ENCODE measurements at regions not wholly inside any gene's neighbourhood (a gene's known extent, or its start where the extent isn't known, plus 50 kb on each side); places are given as distances from the start of the nearest gene placed in this dataset.
A peak's percentile ranks its signal among the peaks of the same experiment; 100 is the strongest.

GRCh38 chr13:59477011-59477410 lies 686.7 kb downstream of the DIAPH3 start:
- H3K4me3 Mint-ChIP-seq: no peak overlapping the region
- POLR2A ChIA-PET: no interaction called here
- CTCF ChIA-PET: interaction anchor here (0.9 to 1.8 kb wide), 7 partner anchors 18 to 177 kb away, joined by 3 to 8 read pairs (median 4); no protein-coding TSS in a partner anchor
- H3K27me3 Mint-ChIP-seq (ENCODE audit: low read depth): peaks cover 15% of the 10 kb centered on the region
- no peak overlapping the region for H3K27ac Mint-ChIP-seq
- ATAC-seq: 0 out of 2 replicates have a peak, but pooled peaks have one; percentile 8
- peak; percentile 32 for DNase-seq (ENCODE audit: low spot score)
- H3K36me3 Mint-ChIP-seq: no peaks in the 10 kb centered on the region
- peaks cover 57% of the 10 kb centered on the region for H3K4me1 Mint-ChIP-seq
- no peak for TF ChIP-seq ZNF263 (CRISPR knock-in tag; IDR thresholded peaks at IDR 0.05; ENCODE audit: low read depth)
- TF ChIP-seq CTCF (IDR thresholded peaks at IDR 0.05): peak; percentile 14; the same call in 1 of the 2 replicates
- no peaks in the 10 kb centered on the region for H3K9me3 Mint-ChIP-seq

- Mint-ChIP-seq H3K27me3 (ENCODE audit: low read depth) (no peaks in the 10 kb centered on the region; the same call in 1 of the 2 replicates), H3K9me3 (no peaks in the 10 kb centered on the region), H3K36me3 (no peaks in the 10 kb centered on the region), H3K4me3 (peak overlapping the region; percentile 46), H3K27ac (peak overlapping the region; percentile 66), H3K4me1 (peaks cover 72% of the 10 kb centered on the region)
- ChIA-PET CTCF (interaction anchor here (1.3 kb wide), 1 partner anchor 19 kb away, joined by 5 read pairs; no protein-coding TSS in a partner anchor), POLR2A (no interaction called here)
- ATAC-seq (peak; percentile 10), DNase-seq (ENCODE audit: low spot score) (no peak)
- no peak for TF ChIP-seq CREB1 (CRISPR knock-in tag; IDR thresholded peaks at IDR 0.05)
- no peak for TF ChIP-seq TCF7 (CRISPR knock-in tag; IDR thresholded peaks at IDR 0.05; ENCODE audit: low read depth)
- 0 out of 2 replicates have a peak, but pooled peaks have one; percentile 23 for TF ChIP-seq TEAD1 (CRISPR knock-in tag; IDR thresholded peaks at IDR 0.05)
- TF ChIP-seq FOXP1 (CRISPR knock-in tag; IDR thresholded peaks at IDR 0.05; ENCODE audit: borderline replicate concordance): no peak
Measured at GRCh38 chr13:59478908-59479307, 684.8 kb downstream of the DIAPH3 start.

GRCh38 chr13:59479629-59480028 lies 684.1 kb downstream of the DIAPH3 start:
- ChIA-PET POLR2A (interaction anchor here (0.6 kb wide), 1 partner anchor 221 kb away, joined by 3 read pairs; no protein-coding TSS in a partner anchor), CTCF (interaction anchor here (0.8 to 1.3 kb wide), 2 partner anchors 20 to 79 kb away, joined by 4 to 5 read pairs; no protein-coding TSS in a partner anchor)
- ATAC-seq (peak; percentile 84), DNase-seq (ENCODE audit: low spot score) (peak; percentile 46)
- no peaks in the 10 kb centered on the region for H3K36me3 Mint-ChIP-seq
- H3K4me1 Mint-ChIP-seq: peaks cover 69% of the 10 kb centered on the region
- no peaks in the 10 kb centered on the region for H3K9me3 Mint-ChIP-seq
- H3K27me3 Mint-ChIP-seq (ENCODE audit: low read depth): no peaks in the 10 kb centered on the region; the same call in 1 of the 2 replicates
- H3K27ac Mint-ChIP-seq: peak overlapping the region; percentile 66
- H3K4me3 Mint-ChIP-seq: peak overlapping the region; percentile 46
- no peak for TF ChIP-seq GRHL2 (CRISPR knock-in tag; IDR thresholded peaks at IDR 0.05; ENCODE audit: insufficient replicate concordance, severe bottlenecking)
- TF ChIP-seq OVOL2 (CRISPR knock-in tag; IDR thresholded peaks at IDR 0.05; ENCODE audit: borderline replicate concordance): no peak
- no peak for TF ChIP-seq MAX (CRISPR knock-in tag; IDR thresholded peaks at IDR 0.05)
- TF ChIP-seq CREB1 (CRISPR knock-in tag; IDR thresholded peaks at IDR 0.05): no peak
- TF ChIP-seq STAT6 (CRISPR knock-in tag; conservative IDR thresholded peaks at IDR 0.05; ENCODE audit: low read depth): no peak
- peak; percentile 42; the same call in 1 of the 2 replicates for TF ChIP-seq FOXP4 (CRISPR knock-in tag; IDR thresholded peaks at IDR 0.05)
- no peak for TF ChIP-seq E2F5 (CRISPR knock-in tag; IDR thresholded peaks at IDR 0.05)
- no peak for TF ChIP-seq SP1 (CRISPR knock-in tag; conservative IDR thresholded peaks at IDR 0.05)
- no peak for TF ChIP-seq USF1 (CRISPR knock-in tag; IDR thresholded peaks at IDR 0.05)
- no peak for TF ChIP-seq E2F1 (CRISPR knock-in tag; IDR thresholded peaks at IDR 0.05)
- TF ChIP-seq ZNF423 (CRISPR knock-in tag; IDR thresholded peaks at IDR 0.05): peak; percentile 63
- peak; percentile 76 for TF ChIP-seq ETV6 (CRISPR knock-in tag; IDR thresholded peaks at IDR 0.05)
- TF ChIP-seq ZNF121 (CRISPR knock-in tag; IDR thresholded peaks at IDR 0.05): no peak
- peak; percentile 72; the same call in 1 of the 2 replicates for TF ChIP-seq TEAD1 (CRISPR knock-in tag; IDR thresholded peaks at IDR 0.05)
- 0 out of 2 replicates have a peak, but pooled peaks have one; percentile 56 for TF ChIP-seq ATF3 (CRISPR knock-in tag; conservative IDR thresholded peaks at IDR 0.05)
- no peak for TF ChIP-seq FOXJ3 (CRISPR knock-in tag; IDR thresholded peaks at IDR 0.05; ENCODE audit: borderline replicate concordance)
- no peak for TF ChIP-seq NR3C1 (CRISPR knock-in tag; conservative IDR thresholded peaks at IDR 0.05; ENCODE audit: low read depth)

All from WTC11 (cell line).